K562 (cell line): ENCODE measurements at regions not wholly inside any gene's neighbourhood (a gene's known extent, or its start where the extent isn't known, plus 50 kb on each side); places are given as distances from the start of the nearest gene placed in this dataset.

Experiments used
- ATAC-seq: fragments of 200-7000 bp; cut with Tn5 transposase; 3 replicates; pipeline ENCODE4 v1.9.1; 2020; ENCODE audit warnings: moderate library complexity
- BruUV-seq: library from RNA; stranded (reverse); fragments of 400-500 nt; replicated peaks from 2 replicates; lab custom pipeline; 2021; lab: Mats Ljungman, UMichigan
- CTCF ChIA-PET: fragments of 300-600 bp; formaldehyde crosslinking; extraction: SDS; loops from one replicate; lab custom pipeline; 2021; ENCODE audit warnings: low intra/inter-chr PET ratio; lab: Yijun Ruan, JAX
- POLR2A ChIA-PET: fragments of 300-600, 350-650 bp; sonication (Branson Sonifier 250); formaldehyde crosslinking; extraction: SDS; loops from one replicate; lab custom pipeline; 2021; ENCODE audit warnings: antibody characterized with exemption, inconsistent platforms; lab: Yijun Ruan, JAX
- DNase-seq, 4 experiments: peaks; one replicate each; pipeline versions ENCODE4 v3.0.0 to v3.0.0-alpha.2; 2011 to 2018; ENCODE audit warnings: low spot score in 3 of 4, mixed read lengths in 3 of 4; ENCODE audit errors: extremely low read depth in 1 of 4
- FAIRE-seq: peaks from 2 replicates; lab custom pipeline; 2011; peaks lifted over from hg19 to GRCh38; lab: Jason Lieb, UNC
- H2AFZ ChIP-seq: 2 replicates; pipeline ENCODE4 v1.6.0; 2011; ENCODE audit warnings: low read depth, low read length, control low read depth, inconsistent platforms
- H3K27ac ChIP-seq: fragments of 200-600 bp; 3 replicates; pipeline ENCODE4 v1.8.0; 2011; ENCODE audit warnings: low read depth, mild to moderate bottlenecking, control low read depth, inconsistent platforms, low read length, moderate library complexity, mixed read lengths; ENCODE audit errors: extremely low read depth
- H3K27me3 ChIP-seq, 2 experiments: fragments of 300-600 bp in 1 of 2; 2 replicates in 1 of 2; 3 replicates in 1 of 2; pipeline versions ENCODE4 v1.6.0 to v1.8.0; 2011; ENCODE audit warnings: inconsistent platforms in 2 of 2, low read length in 2 of 2, mild to moderate bottlenecking in 1 of 2, mixed read lengths in 1 of 2, moderate library complexity in 1 of 2; ENCODE audit not compliant: control insufficient read depth in 2 of 2, insufficient read depth in 2 of 2
- H3K36me3 ChIP-seq: fragments of 300-600 bp; 3 replicates; pipeline ENCODE4 v1.8.0; 2011; ENCODE audit warnings: mild to moderate bottlenecking, low read length, inconsistent platforms; ENCODE audit not compliant: control insufficient read depth, insufficient read depth
- H3K4me1 ChIP-seq, 2 experiments: fragments of 200-600 bp in 1 of 2; replicated peaks in 1 of 2; 2 replicates in 1 of 2; 3 replicates in 1 of 2; pipeline versions ENCODE4 v1.5.1 to v1.8.0; 2011; ENCODE audit warnings: inconsistent platforms in 2 of 2, low read length in 2 of 2, mild to moderate bottlenecking in 1 of 2, mixed read lengths in 1 of 2, moderate library complexity in 1 of 2; ENCODE audit not compliant: control insufficient read depth in 2 of 2, insufficient read depth in 2 of 2
- H3K4me2 ChIP-seq: 2 replicates; pipeline ENCODE4 v1.6.1; 2011; ENCODE audit warnings: low read length, control low read depth, inconsistent platforms, mixed read lengths; ENCODE audit not compliant: insufficient read depth
- H3K4me3 ChIP-seq: fragments of 200-600 bp; sonication (generic), shearing (Covaris generic); 2 replicates; pipeline ENCODE4 v1.5.1; 2016; ENCODE audit warnings: control low read depth, inconsistent platforms
- H3K79me2 ChIP-seq: fragments of 200-600 bp; 3 replicates; pipeline ENCODE4 v1.8.0; 2011; ENCODE audit warnings: low read length, inconsistent platforms; ENCODE audit not compliant: control insufficient read depth, insufficient read depth
- H3K9ac ChIP-seq, 2 experiments: 2 replicates each; pipeline versions ENCODE4 v1.6.0 to v1.6.1; 2011; ENCODE audit warnings: low read depth in 2 of 2, low read length in 2 of 2, control low read depth in 1 of 2, inconsistent platforms in 1 of 2, mild to moderate bottlenecking in 1 of 2, mixed read lengths in 1 of 2; ENCODE audit not compliant: insufficient read depth in 1 of 2
- H3K9me1 ChIP-seq: one replicate; pipeline ENCODE4 v1.6.0; 2011; ENCODE audit warnings: inconsistent platforms, mild to moderate bottlenecking, low read length, moderate library complexity; ENCODE audit not compliant: control insufficient read depth, insufficient read depth
- H3K9me3 ChIP-seq: replicated peaks from 2 replicates; pipeline ENCODE4 v1.5.1; 2011; ENCODE audit warnings: low read depth, low read length, inconsistent platforms; ENCODE audit not compliant: control insufficient read depth, insufficient read depth
- H4K20me1 ChIP-seq: replicated peaks from 2 replicates; pipeline ENCODE4 v1.6.1; 2011; ENCODE audit warnings: low read length, inconsistent platforms, mixed read lengths; ENCODE audit not compliant: control insufficient read depth, insufficient read depth
- CBFA2T2 ChIP-seq: fragments of 450-650 bp; conservative IDR thresholded peaks from 2 replicates; pipeline ENCODE4 v1.6.1; 2017; ENCODE audit warnings: mild to moderate bottlenecking
- CBX3 ChIP-seq, 2 experiments: IDR thresholded peaks; 1 replicate in 1 of 2; 2 replicates in 1 of 2; pipeline ENCODE4 v1.6.1; 2012; ENCODE audit warnings: inconsistent platforms in 2 of 2, low read length in 2 of 2, borderline replicate concordance in 1 of 2, control low read depth in 1 of 2
- CHD4 ChIP-seq: fragments of 200-600 bp; sonication (generic); IDR thresholded peaks from 3 replicates; pipeline ENCODE4 v1.6.1; 2012; ENCODE audit warnings: low read depth, mild to moderate bottlenecking, mixed read lengths, low read length, inconsistent platforms; ENCODE audit not compliant: insufficient read depth, insufficient replicate concordance, poor library complexity, severe bottlenecking
- CUX1 ChIP-seq: fragments of 200-800 bp; sonication (Bioruptor generic); IDR thresholded peaks from 2 replicates; pipeline ENCODE4 v1.6.1; 2016; ENCODE audit warnings: missing genetic modification characterization, missing compliant biosample characterization
- DNMT1 ChIP-seq: fragments of 450-650 bp; IDR thresholded peaks from 2 replicates; pipeline ENCODE4 v1.6.1; 2016; ENCODE audit warnings: antibody characterized with exemption, mild to moderate bottlenecking
- ELF2 ChIP-seq: fragments of 250-450 bp; sonication (Bioruptor Pico); IDR thresholded peaks from 2 replicates; pipeline ENCODE4 v1.5.0; 2021; ENCODE audit warnings: mild to moderate bottlenecking
- EP300 ChIP-seq: IDR thresholded peaks from 2 replicates; pipeline ENCODE4 v1.6.1; 2012; ENCODE audit warnings: low read length, improper control_type of control experiment
- EZH2 ChIP-seq: IDR thresholded peaks from 2 replicates; pipeline ENCODE4 v1.6.1; 2012; ENCODE audit warnings: low read depth, mild to moderate bottlenecking, inconsistent platforms, low read length, borderline replicate concordance
- GTF2E2 ChIP-seq: fragments of 200-800 bp; sonication (Bioruptor generic); IDR thresholded peaks from 2 replicates; pipeline ENCODE4 v1.6.1; 2016; ENCODE audit warnings: missing genetic modification characterization, missing compliant biosample characterization
- IRF2 ChIP-seq: sonication (generic); formaldehyde crosslinking; IDR thresholded peaks from 2 replicates; pipeline ENCODE4 v1.8.1; 2022; ENCODE audit warnings: mild to moderate bottlenecking, missing genetic modification reagents
- KLF13 ChIP-seq: fragments of 450-650 bp; IDR thresholded peaks from 2 replicates; pipeline ENCODE4 v1.6.1; 2016; ENCODE audit warnings: missing genetic modification characterization, low read depth, mild to moderate bottlenecking, missing compliant biosample characterization, moderate library complexity, borderline replicate concordance
- POLR3G ChIP-seq: IDR thresholded peaks from 2 replicates; pipeline ENCODE4 v1.6.1; 2011; ENCODE audit not compliant: insufficient read length, insufficient replicate concordance; ENCODE audit errors: extremely low read depth
- RBBP5 ChIP-seq: fragments of 200-600 bp; sonication (generic); IDR thresholded peaks from 2 replicates; pipeline ENCODE4 v1.6.1; 2012; ENCODE audit warnings: borderline replicate concordance, mild to moderate bottlenecking, low read length, control low read depth, inconsistent platforms; ENCODE audit not compliant: insufficient read depth, poor library complexity, severe bottlenecking
- RBFOX2 ChIP-seq: fragments of 200-400 bp; formaldehyde crosslinking; IDR thresholded peaks from 2 replicates; pipeline ENCODE4 v1.6.1; 2017; ENCODE audit warnings: low read depth, mild to moderate bottlenecking, low read length, moderate library complexity
- SMC3 ChIP-seq: conservative IDR thresholded peaks from 2 replicates; pipeline ENCODE4 v1.6.1; 2011; ENCODE audit warnings: low read depth, low read length, improper control_type of control experiment; ENCODE audit not compliant: insufficient read depth
- TAF1 ChIP-seq: IDR thresholded peaks from 2 replicates; pipeline ENCODE4 v1.6.1; 2011; ENCODE audit warnings: mild to moderate bottlenecking, low read length, moderate library complexity; ENCODE audit not compliant: insufficient read depth, control insufficient read depth, severe bottlenecking; ENCODE audit errors: extremely low read depth
- ZBTB8A ChIP-seq: fragments of 450-650 bp; IDR thresholded peaks from 2 replicates; pipeline ENCODE4 v1.6.1; 2018; ENCODE audit warnings: mild to moderate bottlenecking, moderate library complexity; ENCODE audit not compliant: partially characterized antibody
- ZEB2 ChIP-seq: fragments of 450-650 bp; IDR thresholded peaks from 2 replicates; pipeline ENCODE4 v1.6.1; 2016
- WGBS: fragments of 100-300 bp; shearing (Covaris generic); methylation state at CpG from one replicate; pipeline ENCODE4 v1.1.6; 2016; ENCODE audit warnings: low coverage, mixed read lengths; ENCODE audit not compliant: insufficient coverage; ENCODE audit errors: missing lambda C conversion rate; 5-methylcytosine and 5-hydroxymethylcytosine counted together
- in situ Hi-C: fragments of 300-500 bp; cut with MboI; formaldehyde crosslinking; loops from 4 replicates; pipeline ENCODE4 v1.15.0; 2018; ENCODE audit warnings: inconsistent platforms, mixed read lengths
- intact Hi-C: fragments of 100-400 bp; cut with micrococcal nuclease; formaldehyde crosslinking; loops from 2 replicates; pipeline ENCODE4 v1.14.2; 2022

GRCh38 chr12:59014885-59015284 lies 94.6 kb upstream of the LRIG3 start:
- Histone ChIP-seq H3K4me2 (no peak overlapping the region), H3K9ac (no peak overlapping the region), H2AFZ (no peak overlapping the region), H3K9me1 (no peaks in the 10 kb centered on the region), H3K27ac (no peak overlapping the region), H3K4me1 (no peaks in the 10 kb centered on the region), H4K20me1 (no peaks in the 10 kb centered on the region), H3K9me3 (no peaks in the 10 kb centered on the region; the same call in 1 of the 2 replicates), H3K79me2 (no peaks in the 10 kb centered on the region), H3K4me3 (no peak overlapping the region), H3K27me3 (no peaks in the 10 kb centered on the region), H3K36me3 (no peaks in the 10 kb centered on the region)
- in situ Hi-C loops, result no loop called here
- CTCF ChIA-PET, result no interaction called here
- DNase-seq (no peak), ATAC-seq (no peak), FAIRE-seq (no peak)
- POLR2A ChIA-PET, result no interaction called here
- no TSS peak for BruUV-seq
- TF ChIP-seq ZBTB8A, result no peak
- TF ChIP-seq RBFOX2, result no peak
- TF ChIP-seq GTF2E2 (tag), result no peak
- no peak for TF ChIP-seq KLF13
- no peak for TF ChIP-seq CBX3 (IDR thresholded peaks at IDR 0.05; ENCODE audit: borderline replicate concordance in 1 of 2, low read length in 2 of 2)
- TF ChIP-seq IRF2, result no peak
- TF ChIP-seq POLR3G, result no peak
- no peak for TF ChIP-seq DNMT1
- no peak for TF ChIP-seq SMC3
- TF ChIP-seq CBFA2T2, result no peak
- TF ChIP-seq ZEB2, result no peak
- no peak for TF ChIP-seq ELF2
- no peak for TF ChIP-seq CHD4
- TF ChIP-seq CUX1, result no peak
- no peak for TF ChIP-seq EP300
- no peak for TF ChIP-seq TAF1
- no peak for TF ChIP-seq RBBP5
- TF ChIP-seq EZH2, result no peak
- 0% methylated on average over 1 of the region's 1 CpG for WGBS
- intact Hi-C loops, result no loop called here
